Activated CD4-positive, alpha-beta T cell treated with anti-CD3 and anti-CD28 coated beads for 24 hours (primary cell): ENCODE measurements at regions not wholly inside any gene's neighbourhood (a gene's known extent, or its start where the extent isn't known, plus 50 kb on each side); places are given as distances from the start of the nearest gene placed in this dataset.

ENCODE experiments used
- DNase-seq, 2 donors: peaks; one replicate each; pipeline ENCODE4 v3.0.0-alpha.2; 2020; ENCODE audit warnings: low read depth in 2 of 2

GRCh38 chr2:217477583-217477982 is 525.2 kb downstream of the TNS1 start:
- DNase-seq: no peak

- DNase-seq: no peak
Measured at GRCh38 chr2:217475791-217476190, 527.0 kb downstream of the TNS1 start.

- no peak for DNase-seq
Measured at GRCh38 chr2:217475101-217475500, 527.7 kb downstream of the TNS1 start.

- no peak for DNase-seq
Measured at GRCh38 chr2:217471319-217471718, 531.5 kb downstream of the TNS1 start.

GRCh38 chr2:217469203-217469810 is 533.5 kb downstream of the TNS1 start:
- DNase-seq: no peak

GRCh38 chr2:217468042-217468830 is 534.6 kb downstream of the TNS1 start:
- DNase-seq: no peak

- DNase-seq: no peak
Measured at GRCh38 chr2:217467331-217467730, 535.5 kb downstream of the TNS1 start.

GRCh38 chr2:217466805-217467204 is 536.0 kb downstream of the TNS1 start:
- DNase-seq: no peak

GRCh38 chr2:217466104-217466503 is 536.7 kb downstream of the TNS1 start:
- no peak for DNase-seq

GRCh38 chr2:217465100-217465499 is 537.7 kb downstream of the TNS1 start:
- no peak for DNase-seq

GRCh38 chr2:217463402-217464075 is 539.3 kb downstream of the TNS1 start:
- no peak for DNase-seq

GRCh38 chr2:217462121-217462520 is 540.7 kb downstream of the TNS1 start:
- no peak for DNase-seq

- DNase-seq: no peak
Measured at GRCh38 chr2:217461674-217462073, 541.1 kb downstream of the TNS1 start.

GRCh38 chr2:217459680-217460405 is 543.0 kb downstream of the TNS1 start:
- DNase-seq: no peak

GRCh38 chr2:217459016-217459415 is 543.8 kb downstream of the TNS1 start:
- DNase-seq: no peak

GRCh38 chr2:217456016-217456415 is 546.8 kb downstream of the TNS1 start:
- DNase-seq: no peak

GRCh38 chr2:217452928-217453327 is 549.9 kb downstream of the TNS1 start:
- no peak for DNase-seq

GRCh38 chr2:217451666-217452065 is 551.1 kb downstream of the TNS1 start:
- no peak for DNase-seq

- no peak for DNase-seq
Measured at GRCh38 chr2:217449444-217449843, 553.4 kb downstream of the TNS1 start.

GRCh38 chr2:217448860-217449259 is 553.9 kb downstream of the TNS1 start:
- DNase-seq: no peak

GRCh38 chr2:217445723-217446122 is 557.1 kb downstream of the TNS1 start:
- DNase-seq: no peak

GRCh38 chr2:217444932-217445331 is 557.9 kb downstream of the TNS1 start:
- DNase-seq: no peak
